D721Med (cell line): ENCODE measurements at regions not wholly inside any gene's neighbourhood (a gene's known extent, or its start where the extent isn't known, plus 50 kb on each side); places are given as distances from the start of the nearest gene placed in this dataset.

Experiments used
- DNase-seq: peaks from one replicate; pipeline ENCODE4 v3.0.0; 2011; ENCODE audit warnings: low spot score; ENCODE audit not compliant: insufficient read length
- FAIRE-seq: peaks from 2 replicates; lab custom pipeline; 2011; peaks lifted over from hg19 to GRCh38; lab: Jason Lieb, UNC
- TF ChIP-seq, protein P1 (sequence below): IDR thresholded peaks from 2 replicates; pipeline ENCODE4 v1.5.1; 2012; ENCODE audit warnings: mild to moderate bottlenecking, control low read depth; ENCODE audit not compliant: insufficient read depth; ENCODE audit errors: missing control alignments

- FAIRE-seq (no peak), DNase-seq (no peak)
- TF ChIP-seq, protein P1, sequence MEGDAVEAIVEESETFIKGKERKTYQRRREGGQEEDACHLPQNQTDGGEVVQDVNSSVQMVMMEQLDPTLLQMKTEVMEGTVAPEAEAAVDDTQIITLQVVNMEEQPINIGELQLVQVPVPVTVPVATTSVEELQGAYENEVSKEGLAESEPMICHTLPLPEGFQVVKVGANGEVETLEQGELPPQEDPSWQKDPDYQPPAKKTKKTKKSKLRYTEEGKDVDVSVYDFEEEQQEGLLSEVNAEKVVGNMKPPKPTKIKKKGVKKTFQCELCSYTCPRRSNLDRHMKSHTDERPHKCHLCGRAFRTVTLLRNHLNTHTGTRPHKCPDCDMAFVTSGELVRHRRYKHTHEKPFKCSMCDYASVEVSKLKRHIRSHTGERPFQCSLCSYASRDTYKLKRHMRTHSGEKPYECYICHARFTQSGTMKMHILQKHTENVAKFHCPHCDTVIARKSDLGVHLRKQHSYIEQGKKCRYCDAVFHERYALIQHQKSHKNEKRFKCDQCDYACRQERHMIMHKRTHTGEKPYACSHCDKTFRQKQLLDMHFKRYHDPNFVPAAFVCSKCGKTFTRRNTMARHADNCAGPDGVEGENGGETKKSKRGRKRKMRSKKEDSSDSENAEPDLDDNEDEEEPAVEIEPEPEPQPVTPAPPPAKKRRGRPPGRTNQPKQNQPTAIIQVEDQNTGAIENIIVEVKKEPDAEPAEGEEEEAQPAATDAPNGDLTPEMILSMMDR = no peak
Observed at GRCh38 chr6:47917202-47917601, 135.4 kb downstream of the OPN5 start.

- FAIRE-seq (no peak), DNase-seq (no peak)
- TF ChIP-seq, protein P1 = no peak
Observed at GRCh38 chr6:47915017-47915416, 133.2 kb downstream of the OPN5 start.

DNA sequence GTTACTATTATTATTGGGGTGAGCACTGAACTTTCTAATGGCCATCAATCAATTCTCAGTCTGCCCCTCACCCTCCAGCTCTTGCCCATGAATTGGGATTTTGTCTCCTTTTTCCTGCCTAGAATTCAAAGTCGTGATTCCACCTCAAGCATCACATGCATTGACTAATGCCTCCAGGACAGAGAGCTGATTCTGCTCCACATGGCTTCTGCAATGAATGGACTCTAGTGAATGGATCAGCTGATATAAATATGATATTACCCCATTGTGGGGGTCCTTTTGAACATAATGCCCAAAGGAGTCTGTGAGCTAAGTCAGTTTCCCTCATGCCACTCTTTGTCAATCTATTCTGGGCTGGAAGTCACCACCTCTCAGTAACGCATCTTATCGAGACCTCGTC, 126.4 kb downstream of the OPN5 start:
- FAIRE-seq = no peak
- no peak for DNase-seq
- TF ChIP-seq, protein P1 = no peak

- DNase-seq (no peak), FAIRE-seq (no peak)
- TF ChIP-seq, protein P1 = no peak
Observed at GRCh38 chr6:47905717-47906116, 123.9 kb downstream of the OPN5 start.

- FAIRE-seq = no peak
- no peak for DNase-seq
- TF ChIP-seq, protein P1 = no peak
Observed at GRCh38 chr6:47897247-47897646, 115.4 kb downstream of the OPN5 start.

- FAIRE-seq = no peak
- no peak for DNase-seq
- TF ChIP-seq, protein P1 = no peak
Observed at GRCh38 chr6:47890326-47890875, 108.6 kb downstream of the OPN5 start.

GRCh38 chr6:47879015-47879414, 97.2 kb downstream of the OPN5 start:
- FAIRE-seq = no peak

More at GRCh38 chr6:47879015-47879414, 97.2 kb downstream of the OPN5 start:
- TF ChIP-seq, protein P1 = no peak
- no peak for DNase-seq
